GM18858 (cell line): ENCODE measurements at regions not wholly inside any gene's neighbourhood (a gene's known extent, or its start where the extent isn't known, plus 50 kb on each side); places are given as distances from the start of the nearest gene placed in this dataset.

Experiments used
- ATAC-seq: cut with Tn5 transposase; IDR thresholded peaks from one replicate; pipeline ENCODE4 v1.9.1; 2021; ENCODE audit not compliant: unreplicated experiment

DNA sequence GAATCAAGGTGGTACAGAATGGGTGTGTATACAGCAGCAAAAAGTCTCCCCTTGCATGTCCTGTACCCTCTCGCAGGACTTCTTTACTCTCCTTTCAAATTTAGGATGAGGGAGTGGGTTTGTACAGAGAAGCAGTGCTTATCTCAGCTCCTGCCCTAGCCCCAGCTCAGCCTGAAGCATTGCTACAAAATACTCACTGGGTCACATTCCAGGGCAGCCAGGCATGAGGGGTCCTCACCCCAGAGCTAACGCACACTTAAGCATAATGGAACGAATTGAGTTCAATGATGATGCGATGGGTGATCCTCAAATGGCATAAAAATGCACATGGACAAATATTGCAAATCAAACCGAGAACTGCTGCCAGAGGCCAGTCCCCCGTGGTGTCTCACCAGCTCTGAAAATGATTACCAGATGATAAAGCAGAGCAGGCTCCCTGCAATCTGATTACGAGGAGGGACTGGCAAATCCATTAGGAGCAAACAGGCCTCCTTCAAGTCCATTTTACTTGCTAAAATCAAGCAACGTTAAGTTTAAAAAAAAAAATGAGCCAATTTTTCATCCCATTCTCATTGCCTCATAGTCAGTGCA, 231.6 kb upstream of the TAS2R1 start:
- no peak for ATAC-seq

DNA sequence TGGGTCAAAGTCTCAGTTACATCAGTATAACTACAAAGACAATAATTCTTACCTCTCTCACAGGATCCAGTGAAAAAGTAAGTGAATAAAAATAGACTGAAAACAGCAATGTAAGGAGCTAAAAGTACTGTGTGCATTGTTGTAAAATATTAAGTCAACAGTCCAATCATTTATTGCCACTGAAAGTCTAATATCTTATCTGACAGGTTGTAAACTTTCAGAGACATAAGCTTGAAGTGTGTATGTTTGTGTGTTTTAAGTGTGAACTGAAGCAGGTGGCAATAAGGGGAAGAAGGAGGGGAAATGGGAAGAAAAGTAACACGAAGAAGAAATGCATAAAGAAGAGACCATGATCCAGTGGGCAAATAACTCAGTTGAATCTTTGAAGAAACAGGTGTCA, 229.7 kb upstream of the TAS2R1 start:
- no peak for ATAC-seq

DNA sequence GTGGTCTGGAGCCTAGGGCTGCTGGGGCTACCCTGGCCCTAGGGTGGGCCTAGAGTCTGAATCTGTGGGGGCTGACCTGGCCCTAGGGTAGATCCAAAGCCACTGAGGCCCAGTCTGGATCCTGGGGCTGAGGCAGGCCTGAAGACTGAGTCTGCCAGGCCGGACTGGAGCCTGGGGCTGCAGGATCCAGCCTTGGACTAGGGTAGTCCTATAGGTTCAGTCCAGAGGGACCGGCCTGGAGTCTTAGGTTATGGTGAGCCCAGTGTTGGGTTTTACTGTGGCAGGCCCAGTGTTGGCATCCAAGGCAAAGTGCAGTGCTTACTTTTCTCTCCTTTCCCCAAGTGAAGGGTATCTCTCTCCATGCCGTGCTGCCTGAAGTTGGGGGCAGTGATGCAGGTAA, 227.9 kb upstream of the TAS2R1 start:
- no peak for ATAC-seq

DNA sequence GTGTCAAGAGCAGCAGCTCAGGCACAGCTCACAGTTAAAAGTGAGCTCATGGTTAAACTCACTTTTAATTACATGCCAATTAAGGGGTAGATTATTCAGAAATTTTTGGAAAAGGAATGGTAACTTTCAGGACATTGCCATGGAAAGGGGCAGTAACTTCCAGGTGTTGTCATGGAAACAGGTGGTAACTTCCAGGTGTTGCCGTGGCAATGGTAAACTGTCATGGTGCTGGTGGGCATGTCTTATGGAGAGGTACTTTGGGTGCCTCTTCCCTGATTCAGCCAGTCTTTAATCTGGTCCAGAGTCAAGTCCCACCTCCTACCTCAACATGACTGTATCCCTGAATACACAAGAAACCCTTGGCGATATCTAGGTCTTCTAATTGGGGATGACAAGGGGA, 223.2 kb upstream of the TAS2R1 start:
- no peak for ATAC-seq

DNA sequence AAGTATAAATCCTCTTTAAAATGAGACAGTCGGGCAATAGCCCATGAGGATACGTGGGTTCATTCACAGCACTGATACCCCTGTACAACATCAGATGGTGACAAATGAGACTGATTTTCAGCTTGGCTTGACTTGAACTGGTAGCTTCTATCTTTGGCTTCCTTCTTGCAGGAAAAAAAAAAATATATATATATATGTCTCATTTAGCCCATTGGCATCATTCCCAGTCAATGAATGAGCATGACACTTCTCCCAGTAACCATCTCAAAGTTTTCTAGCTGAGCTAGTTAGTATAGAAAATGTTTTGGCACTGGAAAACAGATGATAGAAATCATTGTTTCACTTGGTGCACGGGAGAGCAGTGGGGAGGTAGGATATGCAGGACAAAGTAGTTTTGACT, 222.5 kb upstream of the TAS2R1 start:
- no peak for ATAC-seq

DNA sequence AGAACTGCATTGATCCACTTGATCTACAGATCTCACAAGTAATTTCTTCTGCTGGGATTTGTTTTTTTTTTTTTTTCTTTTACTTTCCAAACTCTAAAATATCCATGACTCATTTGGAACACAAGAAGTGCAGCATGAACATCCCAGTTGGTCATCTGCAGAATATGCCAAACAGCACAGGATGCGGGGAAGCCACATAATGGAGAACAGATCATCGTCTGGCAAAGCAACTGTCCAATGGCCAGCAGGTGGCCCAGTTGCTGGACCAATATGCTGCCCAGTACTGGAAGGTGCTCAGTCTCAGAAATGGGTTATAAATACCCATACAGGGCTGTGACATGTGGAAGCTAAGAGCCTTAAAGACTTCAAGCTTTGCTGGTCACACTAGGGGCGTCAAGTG, 221.3 kb upstream of the TAS2R1 start:
- ATAC-seq = no peak

DNA sequence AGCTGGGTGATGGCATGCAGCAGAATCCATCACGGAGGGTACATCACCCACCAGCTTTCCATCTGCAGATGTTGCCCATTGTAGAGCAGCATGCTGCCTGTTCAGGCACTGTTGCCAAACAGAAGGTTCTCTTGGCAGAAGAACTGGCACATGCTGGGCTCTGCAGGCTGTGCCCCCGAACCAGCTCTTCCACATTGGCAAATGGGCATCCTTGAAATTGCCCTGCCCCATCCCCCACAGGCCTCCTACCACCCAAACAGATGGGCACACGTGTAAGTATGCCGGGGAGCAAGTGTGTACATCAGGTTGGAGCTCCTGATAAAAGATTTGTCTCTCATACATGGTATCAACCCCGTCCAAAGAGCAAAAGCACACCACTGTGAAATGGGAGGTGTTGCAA, 220.3 kb upstream of the TAS2R1 start:
- ATAC-seq = no peak

DNA sequence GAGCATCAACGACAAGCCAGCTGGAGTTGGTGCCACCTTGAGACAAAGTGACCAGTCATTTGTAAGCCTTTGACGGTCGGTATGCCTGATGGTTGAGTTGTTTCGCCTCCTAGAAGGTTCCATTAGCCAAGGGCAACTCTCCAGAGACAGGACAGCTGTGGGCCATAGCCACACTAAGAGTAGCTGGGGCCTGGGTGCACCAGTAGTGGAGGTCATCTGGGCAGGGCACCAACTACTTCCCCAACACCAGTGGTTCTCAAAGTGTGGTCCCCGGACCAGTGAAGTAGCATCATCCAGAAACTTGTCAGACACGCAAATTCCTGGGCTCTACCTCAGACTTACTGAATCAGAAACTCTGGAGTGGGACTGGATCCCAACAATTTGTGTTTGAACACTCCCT, 217.5 kb upstream of the TAS2R1 start:
- no peak for ATAC-seq

DNA sequence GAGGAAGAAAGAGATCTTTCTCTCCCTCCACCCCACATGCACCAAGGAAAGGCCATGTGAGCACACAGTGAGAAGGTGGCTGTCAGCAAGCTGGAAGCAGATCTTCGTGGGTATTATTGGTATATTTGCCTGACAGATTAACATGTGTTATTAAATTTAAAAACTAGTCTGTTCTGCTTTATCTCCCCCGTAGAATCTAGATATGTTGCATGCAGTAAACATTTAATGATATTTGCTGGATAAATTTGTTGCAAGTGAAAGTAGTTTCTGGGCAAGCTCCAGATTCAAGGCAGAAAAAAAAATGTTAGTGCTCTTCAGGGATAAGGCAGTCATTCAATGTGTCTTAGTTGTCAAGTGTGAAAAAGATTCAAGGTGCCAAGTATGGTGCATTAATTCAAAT, 215.0 kb upstream of the TAS2R1 start:
- no peak for ATAC-seq

DNA sequence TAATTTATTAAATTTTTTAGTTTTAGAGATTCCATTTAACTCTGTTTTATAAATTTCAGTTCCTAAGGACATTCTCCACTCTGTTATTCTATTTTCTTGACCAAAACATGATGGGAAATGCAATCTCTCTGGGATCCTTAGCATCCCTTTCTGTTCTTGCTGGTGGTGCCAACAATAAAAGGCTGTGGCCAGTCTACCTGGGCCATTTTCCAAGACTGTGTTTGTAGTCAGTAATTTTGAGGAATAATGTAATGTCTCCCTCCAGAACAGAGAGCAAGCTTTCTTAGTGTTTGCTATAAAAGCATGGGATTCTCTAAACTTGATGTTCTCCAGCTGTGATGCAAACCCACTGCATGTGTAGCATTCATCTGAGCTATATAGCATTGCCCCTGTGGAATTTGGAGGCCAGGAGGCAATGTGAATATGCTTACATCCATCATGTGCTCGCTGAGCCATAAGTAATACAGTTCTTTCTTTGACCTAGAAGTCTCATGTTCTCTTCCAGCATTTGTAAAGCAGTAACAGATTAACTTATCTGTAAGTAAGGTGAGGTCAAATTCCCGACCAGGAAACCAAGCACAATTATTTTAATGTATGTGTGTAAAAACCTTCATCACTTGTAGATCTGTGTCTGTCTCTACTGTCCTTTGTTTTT, 211.5 kb upstream of the TAS2R1 start:
- no peak for ATAC-seq

DNA sequence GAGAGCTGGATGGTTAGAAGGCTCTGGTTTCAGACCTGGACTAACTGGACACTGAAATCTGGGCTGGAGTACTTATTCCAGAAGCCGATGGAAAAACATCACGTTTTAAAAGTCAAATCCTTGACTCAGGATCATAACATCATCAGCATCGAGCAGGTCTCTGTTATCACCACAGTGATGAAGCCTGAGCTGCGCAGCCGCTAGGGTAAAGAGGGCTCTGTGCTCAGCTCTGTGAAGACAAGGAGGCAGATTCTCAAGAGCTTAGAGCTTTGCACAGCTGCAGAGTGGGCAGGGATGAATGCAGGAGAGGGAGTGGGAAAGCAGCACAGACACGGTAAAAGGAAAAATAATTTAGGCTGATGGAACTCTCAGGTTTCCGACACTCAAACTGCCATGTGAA, 208.8 kb upstream of the TAS2R1 start:
- no peak for ATAC-seq

DNA sequence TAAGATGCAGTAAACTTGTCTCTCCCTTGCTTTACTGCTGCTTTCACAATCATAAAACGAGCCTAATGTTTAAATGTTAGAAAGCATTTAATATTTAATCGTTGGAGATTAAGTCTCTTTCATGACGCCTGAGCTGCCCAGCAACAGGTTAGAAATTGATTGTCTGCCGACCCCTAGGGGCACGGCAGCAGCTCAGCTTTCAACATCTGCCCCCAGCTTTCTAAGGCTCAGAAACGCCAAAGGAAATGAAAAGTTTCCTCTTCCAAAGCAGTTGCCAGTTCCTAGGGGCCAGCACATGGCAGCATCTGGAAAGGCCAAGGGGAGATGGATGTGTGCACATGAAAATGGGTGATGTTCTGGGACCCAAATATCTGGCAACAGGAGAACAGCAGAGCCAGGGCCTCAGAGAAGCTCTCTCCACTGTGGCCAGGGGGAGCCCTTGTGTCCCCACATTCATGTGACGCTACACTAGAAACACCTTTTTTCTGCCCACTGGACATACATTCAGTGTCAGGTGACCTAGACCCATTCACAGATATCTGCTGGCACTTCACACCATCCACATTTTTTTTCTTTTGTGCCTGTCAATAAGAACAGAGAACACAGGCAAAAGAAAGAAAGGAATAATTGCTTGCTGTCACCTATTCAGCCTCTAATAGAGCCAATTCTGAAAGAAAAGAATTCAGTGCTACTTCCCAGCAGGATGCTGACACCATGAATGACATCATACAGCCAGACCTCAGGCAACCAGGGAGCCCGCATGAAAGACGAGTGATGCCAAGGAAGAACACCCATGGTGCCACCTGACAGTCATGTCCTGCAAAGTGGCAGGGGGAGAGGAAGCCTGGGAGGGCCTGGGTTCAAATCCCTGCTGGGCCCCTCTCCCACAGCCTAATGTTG, 205.0 kb upstream of the TAS2R1 start:
- ATAC-seq = no peak

DNA sequence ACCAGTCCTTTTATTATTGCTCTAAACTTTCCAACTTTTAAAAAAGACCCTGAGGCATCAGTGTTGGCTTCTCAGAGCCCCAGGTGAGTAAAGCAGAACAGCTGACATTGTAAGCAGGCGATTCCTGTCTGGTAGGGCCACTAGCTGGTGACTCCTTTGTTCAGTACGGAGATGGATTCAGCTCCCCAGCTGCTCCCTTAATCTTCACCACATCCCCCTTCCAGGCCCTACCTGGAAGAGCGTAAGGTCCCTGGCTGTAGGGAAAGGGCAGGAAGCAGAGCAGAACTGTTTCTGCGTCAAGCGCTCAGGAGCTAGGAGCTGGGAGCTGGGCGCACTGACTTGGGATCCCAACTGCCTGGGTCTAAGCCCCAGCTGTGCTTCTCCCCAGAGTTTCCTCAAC, 203.7 kb upstream of the TAS2R1 start:
- no peak for ATAC-seq

DNA sequence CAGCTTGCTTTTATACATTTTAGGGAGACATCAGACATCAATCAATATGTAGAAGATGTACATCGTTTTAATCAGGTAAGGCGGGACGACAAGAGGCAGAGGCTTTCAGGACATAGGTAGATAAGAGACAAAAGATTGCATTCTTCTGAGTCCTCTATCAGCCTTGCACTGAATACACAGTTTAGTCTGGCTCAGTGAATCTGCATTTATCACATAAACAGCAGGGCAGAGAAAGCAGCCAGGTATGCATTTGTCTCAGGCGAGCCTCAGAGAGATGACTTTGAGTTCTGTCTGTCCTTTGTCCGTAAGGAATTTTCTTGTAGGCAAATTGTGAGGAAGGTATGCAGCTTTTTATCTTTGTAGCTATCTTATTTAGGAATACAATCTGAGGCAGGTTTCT, 202.8 kb upstream of the TAS2R1 start:
- no peak for ATAC-seq

DNA sequence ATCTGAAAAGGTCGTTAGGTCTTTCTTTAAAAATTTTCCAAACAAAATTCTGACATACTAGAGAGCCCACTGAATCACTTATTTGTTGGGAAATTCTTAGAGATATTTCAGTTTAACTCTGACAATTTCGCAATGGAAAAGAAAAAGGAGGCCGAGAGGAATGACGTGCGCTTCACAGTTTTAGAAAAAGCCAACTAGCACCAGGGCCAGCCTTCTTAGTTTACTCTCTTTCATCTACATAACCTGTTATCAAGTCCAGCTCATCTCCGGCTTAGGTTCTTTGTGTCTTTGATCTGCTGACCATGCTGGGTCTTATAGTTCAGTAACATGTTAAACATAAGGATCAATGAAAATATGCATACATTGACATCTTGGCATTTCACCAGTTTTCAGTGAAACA, 201.7 kb upstream of the TAS2R1 start:
- ATAC-seq = no peak

DNA sequence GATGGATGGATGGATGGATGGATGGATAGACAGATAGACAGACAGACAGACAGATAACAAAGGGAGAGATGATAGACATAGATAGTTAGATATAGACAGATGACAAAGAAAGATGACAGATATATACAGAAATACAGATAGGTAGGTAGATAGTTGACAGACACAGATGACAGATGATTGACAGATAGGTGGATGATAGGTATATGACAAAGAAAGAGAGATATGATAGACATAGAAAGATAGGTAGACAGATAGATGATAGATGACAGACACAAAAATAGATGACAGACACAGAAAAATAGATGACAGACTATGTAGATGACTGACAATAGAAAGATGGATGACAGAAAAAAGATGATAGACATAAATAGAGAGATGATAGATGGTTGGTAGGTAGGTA, 200.0 kb upstream of the TAS2R1 start:
- no peak for ATAC-seq

DNA sequence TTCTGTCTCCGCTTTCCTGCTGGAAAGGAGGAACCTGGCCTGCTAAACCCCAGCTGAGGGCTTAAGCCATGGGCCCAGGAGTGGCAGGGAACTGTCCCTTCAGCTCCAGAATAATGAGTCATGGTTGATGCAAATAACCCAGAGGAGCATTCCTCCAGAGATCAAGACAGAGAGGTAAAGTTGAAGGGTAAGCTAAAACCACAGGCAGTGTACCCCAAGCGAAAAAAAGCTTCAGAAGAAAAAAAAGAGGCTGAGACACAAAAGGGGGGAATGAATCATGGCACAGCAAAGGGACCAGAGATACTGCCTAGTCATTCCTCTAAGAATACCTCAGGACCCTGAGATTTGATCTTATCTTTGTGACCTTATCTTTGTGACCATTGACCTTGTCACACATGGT, 199.5 kb upstream of the TAS2R1 start:
- ATAC-seq = no peak

DNA sequence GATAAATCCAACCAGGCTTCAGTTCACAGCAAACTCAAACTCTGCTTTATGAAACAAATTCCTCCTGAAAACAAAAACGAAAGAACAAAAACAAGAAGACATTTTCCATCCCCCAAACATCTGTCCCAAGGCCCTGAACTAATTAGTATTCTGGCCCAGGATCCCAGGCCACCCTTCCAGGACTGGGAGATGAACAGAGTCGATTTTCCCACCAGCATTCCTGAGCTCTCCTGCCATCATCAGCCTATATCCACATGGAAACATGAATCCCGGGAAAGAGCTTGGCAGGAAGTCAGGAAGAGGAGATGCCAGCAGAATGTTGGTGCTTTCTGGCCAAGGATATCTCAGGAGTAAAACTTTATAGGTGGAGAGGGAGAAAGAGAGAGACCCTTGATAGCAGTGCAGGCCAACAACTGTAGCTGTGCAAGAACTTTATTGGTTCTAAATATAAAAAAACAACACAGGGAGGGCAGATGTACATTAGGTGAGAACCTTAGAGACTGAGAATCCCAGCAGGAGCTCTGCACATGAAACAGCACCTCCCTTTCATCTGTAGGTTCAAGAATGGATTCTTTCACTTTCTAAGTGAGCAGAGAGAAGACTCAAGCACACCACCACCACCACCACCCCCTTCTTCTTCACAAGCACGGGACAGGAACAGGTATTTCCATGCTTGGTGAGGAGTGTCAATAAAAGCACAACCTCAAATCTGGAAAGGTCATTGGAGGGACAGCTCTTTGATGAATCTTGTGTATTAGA, 190.7 kb upstream of the TAS2R1 start:
- ATAC-seq = no peak

DNA sequence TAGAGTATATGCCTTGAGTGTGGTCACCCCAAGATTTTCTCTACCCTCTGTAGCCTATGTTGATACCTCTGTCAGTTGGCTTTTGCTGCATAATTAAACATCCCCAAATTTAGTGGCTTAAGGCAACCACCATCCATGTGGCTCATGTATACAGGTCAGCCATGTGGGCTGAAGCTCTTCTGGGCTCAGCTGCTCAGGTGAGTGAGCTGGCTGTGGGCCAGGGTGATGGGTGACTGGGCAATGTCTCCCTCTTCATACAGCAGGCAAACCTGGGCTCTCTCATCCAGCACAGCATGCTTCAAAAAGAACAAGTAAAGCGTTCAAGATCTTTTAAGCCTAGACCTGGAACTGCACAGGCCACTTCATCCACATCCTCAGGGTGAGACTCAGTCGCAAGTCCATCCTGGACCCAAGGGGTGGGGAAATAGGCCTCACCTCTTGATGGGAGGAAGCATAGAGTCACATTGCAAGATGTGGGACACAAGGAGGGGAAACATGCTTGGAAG, 188.2 kb upstream of the TAS2R1 start:
- no peak for ATAC-seq

DNA sequence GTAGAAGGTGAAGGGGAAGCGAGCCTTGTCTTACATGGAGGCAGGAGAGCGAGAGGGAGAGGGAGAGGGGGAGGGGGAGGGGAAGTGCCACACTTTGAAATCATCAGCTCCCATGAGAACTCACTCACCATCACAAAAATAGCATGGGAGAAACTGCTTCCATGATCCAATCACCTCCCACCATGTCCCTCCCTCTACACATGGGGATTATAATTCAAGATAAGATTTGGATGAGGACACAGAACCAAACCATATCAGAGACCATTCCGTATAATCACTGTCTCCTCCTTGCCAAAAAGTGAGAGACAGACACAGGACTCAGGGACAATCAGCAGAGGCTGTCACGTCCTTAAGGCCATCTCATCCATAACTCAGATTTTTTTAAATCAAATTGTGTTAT, 187.7 kb upstream of the TAS2R1 start:
- ATAC-seq = no peak

DNA sequence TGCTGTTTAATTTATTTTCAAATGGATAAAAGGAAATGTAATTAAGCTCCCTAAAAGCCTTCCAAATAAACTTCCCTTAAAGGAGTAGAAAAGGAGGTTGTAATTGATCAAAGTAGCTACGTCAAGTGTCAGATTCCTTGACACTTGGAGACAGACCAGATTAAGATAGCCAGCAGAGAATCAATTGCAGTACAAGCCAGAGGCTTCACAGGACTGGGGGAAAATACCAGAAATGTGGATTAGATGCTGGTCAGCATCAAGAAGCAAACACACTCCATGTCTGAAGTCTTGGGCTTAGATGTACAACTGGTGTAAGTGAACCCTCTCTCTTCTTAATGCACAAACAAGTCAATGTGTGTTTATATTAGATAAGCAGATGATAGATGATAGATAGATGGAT, 184.9 kb upstream of the TAS2R1 start:
- ATAC-seq = no peak
